Motor neuron (in vitro differentiated cells): ENCODE measurements at regions not wholly inside any gene's neighbourhood (a gene's known extent, or its start where the extent isn't known, plus 50 kb on each side); places are given as distances from the start of the nearest gene placed in this dataset.
A peak's percentile ranks its signal among the peaks of the same experiment; 100 is the strongest.

Source experiments
- ATAC-seq, 8 experiments: fragments of 200-7000 bp; cut with Tn5 transposase; replicated peaks in 6 of 8; 2 replicates each; pipeline ENCODE4 v1.8.0; 2021; ENCODE audit warnings: mild to moderate bottlenecking in 8 of 8, moderate library complexity in 8 of 8
- H3K27ac ChIP-seq, 2 donors: fragments of 250-450 bp; sonication (Bioruptor Pico); 2 replicates each; pipeline ENCODE4 v1.9.0; 2021; ENCODE audit warnings: antibody characterized with exemption in 2 of 2, mild to moderate bottlenecking in 2 of 2, moderate library complexity in 1 of 2
- H3K4me1 ChIP-seq, 2 donors: fragments of 250-450 bp; sonication (Bioruptor Pico); replicated peaks in 1 of 2; 2 replicates each; pipeline ENCODE4 v1.6.1; 2021; ENCODE audit warnings: antibody characterized with exemption in 2 of 2, mild to moderate bottlenecking in 2 of 2, moderate library complexity in 1 of 2
- H3K4me3 ChIP-seq, 5 donors: fragments of 250-450 bp; sonication (Bioruptor Pico); 2 replicates each; pipeline ENCODE4 v1.9.0; 2021; ENCODE audit warnings: antibody characterized with exemption in 5 of 5, mild to moderate bottlenecking in 5 of 5, moderate library complexity in 4 of 5
- WGBS, 10 experiments: fragments of 450-650 bp; shearing (Covaris generic); methylation state at CpG; one replicate each; pipeline ENCODE4 v1.0.0; 2022; 5-methylcytosine and 5-hydroxymethylcytosine counted together
- in situ Hi-C, 9 experiments: fragments of 400-800 bp; cut with MboI; loops; one replicate each; pipeline ENCODE4 v1.15.0; 2021; ENCODE audit warnings: low sequenced_read_pairs in 9 of 9, low pct_unique_long_range_greater_than_20kb in 2 of 9; ENCODE audit not compliant: unreplicated experiment in 9 of 9

DNA sequence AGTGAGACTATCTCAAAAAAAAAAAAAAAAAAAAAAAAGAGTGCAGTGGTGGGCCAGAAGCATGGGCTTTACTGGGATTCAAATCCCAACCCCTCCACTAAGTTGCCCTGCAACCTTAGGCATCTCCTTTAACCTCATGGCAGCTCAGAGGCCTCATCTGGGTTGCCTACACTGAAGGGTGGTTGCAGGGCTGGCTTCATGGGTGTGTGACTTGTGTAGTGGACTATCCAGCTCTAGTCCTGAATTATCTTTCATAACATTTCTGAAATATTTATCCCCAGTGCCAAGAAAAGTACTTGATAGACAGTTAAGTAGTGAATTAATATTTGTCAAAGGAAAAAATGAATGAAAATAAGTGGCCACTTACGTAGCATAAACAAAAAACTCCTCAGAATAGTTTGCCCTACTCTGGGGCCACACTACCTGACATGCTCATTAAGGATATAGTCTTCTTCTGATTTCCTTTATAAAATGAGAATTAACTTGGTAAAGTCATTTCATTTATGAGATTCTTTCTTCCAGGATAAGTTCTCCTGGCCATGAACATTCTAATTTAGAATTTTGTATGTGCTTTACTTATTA, 116.0 kb upstream of the SYT13 start:
- ATAC-seq = no peak
- Histone ChIP-seq H3K4me3 (no peak overlapping the region), H3K27ac (no peak overlapping the region), H3K4me1 (peaks cover 0 to 6% of the 10 kb centered on the region in 2 donors)
- in situ Hi-C loops = no loop called here
- WGBS, 10 experiments = 60 to 100% (median 100%) methylated on average over 1 of the region's 1 CpG; no CpG with 5 or more reads in 3 of the 10 experiments

DNA sequence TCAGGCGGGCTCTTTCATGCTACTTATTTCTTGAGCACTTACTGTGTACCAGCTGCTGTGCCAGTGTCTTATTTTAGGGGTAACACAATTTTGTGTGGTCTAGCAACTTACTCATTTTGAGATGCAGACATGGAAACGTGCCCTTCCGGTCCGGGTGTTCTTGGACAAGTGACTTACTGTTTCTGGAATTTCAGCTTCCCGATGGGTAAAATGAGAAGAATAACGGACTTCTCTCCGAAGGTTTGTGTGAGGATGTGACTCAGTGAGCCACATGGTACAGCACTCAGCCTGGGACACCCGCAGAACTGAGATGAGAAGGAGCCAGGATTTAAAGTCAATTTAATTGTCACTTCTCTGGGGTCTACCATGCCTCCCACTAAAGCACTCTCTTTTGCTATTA, 114.5 kb upstream of the SYT13 start:
- 0 to 100% (median 69%) methylated on average over 1 to 8 of the region's 8 CpGs; no CpG with 5 or more reads in 2 of the 10 experiments for WGBS, 10 experiments
- Histone ChIP-seq H3K4me1 (peaks cover 0 to 13% of the 10 kb centered on the region in 2 donors), H3K27ac (no peak overlapping the region), H3K4me3 (no peak overlapping the region)
- no peak for ATAC-seq
- in situ Hi-C loops = no loop called here

DNA sequence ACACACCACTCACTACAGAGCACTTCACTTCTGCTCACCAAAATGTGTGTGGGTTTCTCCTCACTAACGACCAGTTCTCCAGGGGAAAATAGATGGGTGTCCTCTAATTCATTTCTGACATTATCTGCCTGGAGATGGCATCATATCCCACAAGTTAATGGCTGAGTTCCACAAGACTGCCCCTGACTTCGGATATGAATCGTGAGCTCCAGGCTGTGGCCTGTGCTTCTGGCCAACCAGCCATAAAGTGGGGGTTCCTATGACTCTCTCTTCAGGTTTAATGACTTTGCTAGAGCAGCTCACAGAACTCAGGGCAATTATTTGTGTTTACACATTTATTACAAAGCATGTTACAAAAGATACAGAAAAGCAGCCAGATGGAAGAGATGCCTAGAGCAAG, 113.0 kb upstream of the SYT13 start:
- Histone ChIP-seq H3K4me1 (peaks cover 0 to 13% of the 10 kb centered on the region in 2 donors), H3K27ac (no peak overlapping the region), H3K4me3 (no peak overlapping the region)
- ATAC-seq = no peak
- in situ Hi-C loops = loop anchor here in 2 of 9 experiments (25.0 kb wide), 2 partner anchors 263 to 363 kb away; partner anchors contain the start of gene CHST1 (in 1 of the 2)
- 30 to 100% (median 100%) methylated on average over 1 to 2 of the region's 3 CpGs; no CpG with 5 or more reads in 5 of the 10 experiments for WGBS, 10 experiments

DNA sequence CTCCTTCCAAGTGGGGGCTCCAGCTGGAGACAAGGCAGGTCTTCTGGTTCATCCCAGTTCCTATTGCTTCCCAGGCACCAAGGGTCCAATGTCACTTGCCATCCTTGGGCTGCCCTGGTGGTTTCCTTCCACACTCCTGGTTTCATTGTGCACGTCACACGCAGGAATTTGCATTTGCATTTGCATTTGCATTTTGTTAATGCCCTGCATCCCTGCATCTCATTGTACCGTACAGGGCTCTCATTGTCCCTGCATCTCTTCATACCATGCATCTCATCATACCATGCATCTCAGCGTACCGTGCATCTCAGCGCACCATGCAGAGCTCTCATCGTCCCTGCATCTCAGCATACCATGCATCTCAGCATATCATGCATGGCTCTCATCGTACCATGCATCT, 112.2 kb upstream of the SYT13 start:
- in situ Hi-C loops = loop anchor here in 2 of 9 experiments (25.0 kb wide), 2 partner anchors 264 to 364 kb away; partner anchors contain the start of gene CHST1 (in 1 of the 2)
- no peak overlapping the region for H3K27ac ChIP-seq
- 56 to 86% (median 80%) methylated on average over 1 to 7 of the region's 8 CpGs; no CpG with 5 or more reads in 3 of the 10 experiments for whole genome bisulfite sequencing, 10 experiments
- peaks cover 0 to 15% of the 10 kb centered on the region in 2 donors for H3K4me1 ChIP-seq
- no peak overlapping the region for H3K4me3 ChIP-seq
- ATAC-seq = peak in 5 of 8 experiments; percentile 21 to 69 (median 53)

DNA sequence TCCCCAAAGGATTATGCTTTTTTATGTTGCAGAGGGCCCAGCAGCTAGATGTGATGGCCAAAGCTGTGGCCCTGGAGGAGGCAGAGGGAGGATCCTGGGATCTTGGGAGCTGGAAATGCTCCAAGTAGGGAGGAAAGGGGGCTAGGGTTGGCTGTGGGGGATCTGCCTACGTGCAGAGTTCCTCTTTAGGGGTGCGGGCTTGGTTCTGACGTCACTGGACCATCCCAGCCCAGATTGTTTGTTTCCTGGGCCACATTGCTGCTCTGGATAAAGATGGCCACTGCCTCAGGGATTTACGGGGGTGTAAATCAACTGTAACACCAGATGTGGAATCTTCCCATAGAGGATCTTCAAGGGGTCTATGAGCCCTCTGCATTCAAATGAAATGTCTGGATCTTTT, 110.3 kb upstream of the SYT13 start:
- Histone ChIP-seq H3K27ac (no peak overlapping the region), H3K4me1 (peaks cover 16 to 35% of the 10 kb centered on the region in 2 donors), H3K4me3 (no peak overlapping the region)
- in situ Hi-C loops = loop anchor here in 2 of 9 experiments (25.0 kb wide), 2 partner anchors 266 to 366 kb away; partner anchors contain the start of gene CHST1 (in 1 of the 2)
- 20 to 100% (median 72%) methylated on average over 1 to 3 of the region's 4 CpGs; no CpG with 5 or more reads in 6 of the 10 experiments for WGBS, 10 experiments
- no peak for ATAC-seq

DNA sequence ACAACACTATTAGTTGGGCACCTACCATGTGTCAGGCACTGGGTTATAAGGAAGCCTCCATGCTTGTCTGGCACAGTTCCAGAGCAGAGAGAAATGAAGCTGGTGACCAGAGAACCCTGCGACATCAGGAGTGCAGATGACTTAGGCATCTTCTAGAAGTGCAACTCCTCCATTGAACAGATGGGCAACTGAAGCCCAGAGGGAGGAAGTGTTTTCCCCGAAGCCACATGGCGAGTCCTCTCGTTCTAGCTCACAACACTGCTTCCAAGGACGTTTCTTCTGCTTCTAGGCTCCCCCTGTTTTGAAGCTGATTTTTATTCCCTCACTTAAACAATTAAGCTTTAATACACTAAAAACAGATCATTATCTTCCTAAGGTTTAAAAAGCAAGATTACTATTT, 109.8 kb upstream of the SYT13 start:
- 0 to 100% (median 88%) methylated on average over 1 to 5 of the region's 5 CpGs; no CpG with 5 or more reads in 3 of the 10 experiments for WGBS, 10 experiments
- in situ Hi-C loops = loop anchor here in 2 of 9 experiments (25.0 kb wide), 2 partner anchors 266 to 366 kb away; partner anchors contain the start of gene CHST1 (in 1 of the 2)
- no peak overlapping the region for H3K4me3 ChIP-seq
- ATAC-seq = no peak
- no peak overlapping the region for H3K27ac ChIP-seq
- H3K4me1 ChIP-seq = peaks cover 18 to 36% of the 10 kb centered on the region in 2 donors

DNA sequence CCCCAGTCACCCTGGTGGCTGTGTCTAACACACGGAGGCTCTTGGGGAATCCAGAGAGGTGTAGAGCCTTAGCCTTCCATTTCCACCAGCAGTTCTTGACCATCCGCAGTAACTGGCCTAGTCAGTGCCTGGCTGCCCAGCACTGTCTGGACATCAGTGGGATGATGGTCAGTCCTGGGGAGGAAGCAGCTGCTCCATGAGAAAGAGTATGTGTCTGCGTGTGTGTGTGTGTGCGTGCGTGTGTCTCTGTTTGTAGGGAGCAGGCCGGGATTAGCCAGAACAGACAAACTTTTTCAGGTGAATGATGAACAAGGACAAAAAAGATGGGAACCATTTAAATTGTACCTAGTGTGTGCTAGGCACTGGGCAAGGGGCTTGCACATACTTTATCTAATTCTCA, 109.3 kb upstream of the SYT13 start:
- peaks cover 18 to 36% of the 10 kb centered on the region in 2 donors for H3K4me1 ChIP-seq
- no peak overlapping the region for H3K27ac ChIP-seq
- no peak for ATAC-seq
- in situ Hi-C loops = loop anchor here in 2 of 9 experiments (25.0 kb wide), 2 partner anchors 267 to 367 kb away; partner anchors contain the start of gene CHST1 (in 1 of the 2)
- WGBS, 10 experiments = 60 to 95% (median 94%) methylated on average over 1 to 5 of the region's 6 CpGs; no CpG with 5 or more reads in 5 of the 10 experiments
- H3K4me3 ChIP-seq = no peak overlapping the region

DNA sequence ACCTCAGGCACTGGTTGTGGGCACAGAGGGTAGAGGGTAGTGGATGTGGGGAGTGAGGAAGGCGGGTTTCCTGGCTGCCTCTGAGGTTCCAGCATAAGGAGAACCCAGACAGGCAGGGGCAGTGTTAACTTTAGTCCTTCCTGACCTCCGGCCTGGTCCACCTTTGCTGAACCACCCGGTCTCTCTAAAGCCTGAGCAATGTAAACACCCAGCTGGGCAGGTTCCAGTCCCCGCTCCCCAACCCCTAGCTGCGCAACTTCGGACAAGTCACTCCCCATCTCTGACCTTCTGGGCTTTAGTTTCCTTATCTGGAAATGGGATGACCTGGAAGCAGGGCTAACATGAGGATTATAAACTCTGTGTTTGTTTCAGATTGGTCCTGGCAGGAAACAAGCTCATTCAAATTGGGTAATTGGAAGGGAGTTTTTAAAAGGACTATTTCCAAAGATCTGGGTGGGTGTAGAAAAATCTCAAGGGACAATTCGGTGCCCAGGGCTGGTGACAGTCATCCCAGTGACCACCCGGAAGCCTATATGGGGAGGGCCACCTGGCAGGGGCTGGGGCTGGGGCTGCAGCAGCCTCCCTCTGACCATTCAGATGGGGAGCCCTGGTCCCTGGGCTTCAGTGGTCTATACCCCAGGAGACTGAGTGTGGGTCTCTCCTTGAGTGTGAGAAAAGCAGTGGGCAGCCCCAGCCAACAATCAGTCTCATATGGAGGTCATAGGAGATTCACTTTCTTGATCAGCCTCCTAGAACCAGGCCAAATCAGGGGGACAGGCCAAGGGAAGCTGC, 108.3 kb upstream of the SYT13 start:
- H3K27ac ChIP-seq = no peak overlapping the region
- no peak overlapping the region for H3K4me3 ChIP-seq
- in situ Hi-C loops = loop anchor here in 2 of 9 experiments (25.0 kb wide), 2 partner anchors 268 to 368 kb away; partner anchors contain the start of gene CHST1 (in 1 of the 2)
- peaks cover 18 to 36% of the 10 kb centered on the region in 2 donors for H3K4me1 ChIP-seq
- 20 to 100% (median 80%) methylated on average over 1 to 5 of the region's 8 CpGs; no CpG with 5 or more reads in 3 of the 10 experiments for WGBS, 10 experiments
- no peak for ATAC-seq

DNA sequence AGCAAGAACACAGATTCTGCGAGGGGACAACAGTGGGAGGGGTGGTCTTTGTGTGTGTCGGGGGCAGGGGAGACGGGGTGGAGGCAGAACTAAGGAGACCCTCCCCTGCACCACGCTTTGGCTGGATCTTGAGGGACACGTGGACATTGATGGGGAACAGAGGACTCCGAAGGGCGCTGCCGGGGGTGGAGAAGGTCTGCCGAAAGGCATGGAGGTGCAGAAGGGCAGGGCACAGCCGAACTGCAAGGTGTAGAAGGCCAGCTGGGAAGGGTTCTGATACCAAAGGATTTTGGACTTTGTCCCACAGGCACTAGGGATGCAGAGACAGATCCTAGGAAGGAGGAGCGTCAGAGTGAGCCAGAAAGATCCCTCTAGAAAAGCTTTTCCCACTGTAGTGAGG, 107.7 kb upstream of the SYT13 start:
- ATAC-seq = no peak
- Histone ChIP-seq H3K4me1 (peaks cover 18 to 36% of the 10 kb centered on the region in 2 donors), H3K27ac (no peak overlapping the region), H3K4me3 (no peak overlapping the region)
- in situ Hi-C loops = loop anchor here in 2 of 9 experiments (25.0 kb wide), 2 partner anchors 268 to 368 kb away; partner anchors contain the start of gene CHST1 (in 1 of the 2)
- 78 to 100% (median 100%) methylated on average over 2 to 5 of the region's 11 CpGs; no CpG with 5 or more reads in 5 of the 10 experiments for WGBS, 10 experiments

DNA sequence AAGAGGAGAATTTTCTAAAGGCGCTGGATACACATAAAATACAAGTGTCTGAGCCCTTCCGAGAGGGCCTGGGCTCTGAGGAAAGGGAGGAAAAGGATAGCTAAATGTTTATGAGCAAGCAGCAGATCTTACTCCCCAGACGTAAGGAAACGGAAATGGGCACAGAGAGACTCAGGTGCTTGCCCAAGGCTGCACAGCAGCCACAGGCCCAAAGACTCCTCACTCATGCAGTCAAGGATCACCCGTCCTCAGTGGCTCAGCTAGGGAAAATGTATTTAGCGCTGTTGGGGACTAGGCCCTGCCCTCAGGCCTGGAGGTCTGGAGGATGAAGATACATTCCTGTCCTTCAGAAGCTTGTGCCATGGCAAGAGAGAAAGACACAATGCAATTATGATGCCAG, 107.2 kb upstream of the SYT13 start:
- H3K4me1 ChIP-seq = peaks cover 18 to 36% of the 10 kb centered on the region in 2 donors
- H3K4me3 ChIP-seq = no peak overlapping the region
- WGBS, 10 experiments = 0 to 73% (median 61%) methylated on average over 1 to 4 of the region's 6 CpGs; no CpG with 5 or more reads in 6 of the 10 experiments
- in situ Hi-C loops = loop anchor here in 2 of 9 experiments (25.0 kb wide), 2 partner anchors 269 to 369 kb away; partner anchors contain the start of gene CHST1 (in 1 of the 2)
- peak overlapping the region in 1 of 2 donors; percentile 68 for H3K27ac ChIP-seq
- no peak for ATAC-seq

DNA sequence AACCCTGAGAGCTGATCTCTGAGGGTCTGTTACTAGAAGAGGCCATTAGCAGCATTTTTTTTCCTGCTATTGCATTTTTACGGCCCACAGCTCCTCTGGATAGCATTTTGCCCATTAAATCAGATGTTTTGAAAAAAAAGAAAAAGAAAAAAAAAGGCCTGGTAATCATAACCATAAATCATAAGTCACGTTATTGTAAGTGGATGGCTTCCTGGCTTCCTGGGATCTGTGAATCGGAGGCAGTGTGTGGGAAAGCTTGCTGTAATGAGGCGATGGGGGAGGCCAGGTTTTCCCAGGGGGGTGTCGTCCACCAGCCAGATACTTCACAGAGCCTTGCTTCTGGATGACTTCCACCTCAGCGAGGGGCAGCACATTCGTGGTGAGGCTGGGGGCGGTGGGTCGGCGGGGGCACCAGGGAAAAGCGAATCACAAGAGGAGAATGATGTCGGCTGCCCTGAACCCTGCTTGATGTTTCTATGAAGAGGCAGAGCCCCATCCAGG, 106.5 kb upstream of the SYT13 start:
- Histone ChIP-seq H3K4me1 (peaks cover 18 to 30% of the 10 kb centered on the region in 2 donors), H3K4me3 (no peak overlapping the region), H3K27ac (peak overlapping the region in 1 of 2 donors; percentile 69)
- in situ Hi-C loops = loop anchor here in 2 of 9 experiments (25.0 kb wide), 2 partner anchors 270 to 370 kb away; partner anchors contain the start of gene CHST1 (in 1 of the 2)
- 16 to 64% (median 31%) methylated on average over 1 to 6 of the region's 12 CpGs; no CpG with 5 or more reads in 3 of the 10 experiments for WGBS, 10 experiments
- peak in 5 of 8 experiments; percentile 82 to 93 (median 89) for ATAC-seq

DNA sequence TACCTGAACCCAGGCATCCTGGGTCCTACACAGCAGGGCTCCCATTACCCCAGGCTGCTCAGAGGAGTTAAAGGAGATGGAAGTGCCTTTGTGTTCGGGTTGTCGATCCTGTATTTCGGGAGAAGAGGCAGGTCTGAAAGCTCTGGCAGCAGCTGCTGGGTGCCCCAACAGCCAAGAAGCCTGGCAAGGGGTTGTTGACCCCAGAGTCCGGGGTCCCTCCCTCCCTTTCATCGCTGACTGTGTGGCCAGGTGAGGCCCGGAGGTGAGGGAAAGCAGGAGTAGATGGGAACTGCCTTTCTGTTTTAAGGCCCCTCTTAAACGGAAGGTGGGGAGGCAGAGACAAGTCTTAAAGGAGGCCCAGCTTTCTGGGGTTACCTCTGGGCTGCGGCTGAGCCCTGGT, 106.0 kb upstream of the SYT13 start:
- Histone ChIP-seq H3K4me1 (peaks cover 18 to 30% of the 10 kb centered on the region in 2 donors), H3K27ac (peak overlapping the region; percentile 63 to 69), H3K4me3 (no peak overlapping the region)
- WGBS, 10 experiments = 14 to 88% (median 60%) methylated on average over 1 to 7 of the region's 8 CpGs; no CpG with 5 or more reads in 3 of the 10 experiments
- no peak for ATAC-seq
- in situ Hi-C loops = loop anchor here in 2 of 9 experiments (25.0 kb wide), 2 partner anchors 270 to 370 kb away; partner anchors contain the start of gene CHST1 (in 1 of the 2)
